HG03280 (cell line): ENCODE measurements at regions not wholly inside any gene's neighbourhood (a gene's known extent, or its start where the extent isn't known, plus 50 kb on each side); places are given as distances from the start of the nearest gene placed in this dataset.

Source experiments
- ATAC-seq: cut with Tn5 transposase; IDR thresholded peaks from one replicate; pipeline ENCODE4 v1.9.1; 2021; ENCODE audit warnings: mild to moderate bottlenecking, moderate library complexity; ENCODE audit not compliant: unreplicated experiment

- no peak for ATAC-seq
Observed at GRCh38 chr12:88310069-88310468, 168.0 kb downstream of the TMTC3 start.

DNA sequence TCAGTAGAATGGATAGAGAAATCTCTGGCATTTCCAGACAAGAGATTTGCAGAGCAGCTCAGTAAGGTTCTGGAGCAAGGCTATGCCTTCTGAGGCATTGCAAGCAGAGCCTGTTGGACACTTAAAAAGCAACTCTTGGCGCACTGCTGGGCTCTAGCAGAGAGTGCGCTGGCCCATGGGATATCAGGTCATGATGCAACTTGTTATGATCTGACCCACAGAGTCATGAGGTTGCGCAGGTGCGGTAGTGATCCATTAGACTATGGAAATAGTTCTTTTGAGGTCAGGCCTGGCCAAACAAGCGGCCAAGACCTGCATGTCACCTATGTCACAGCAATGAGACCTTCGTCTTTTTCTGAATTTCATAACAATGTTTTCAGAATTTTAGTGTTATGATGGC is 168.6 kb downstream of the TMTC3 start:
- ATAC-seq = no peak

DNA sequence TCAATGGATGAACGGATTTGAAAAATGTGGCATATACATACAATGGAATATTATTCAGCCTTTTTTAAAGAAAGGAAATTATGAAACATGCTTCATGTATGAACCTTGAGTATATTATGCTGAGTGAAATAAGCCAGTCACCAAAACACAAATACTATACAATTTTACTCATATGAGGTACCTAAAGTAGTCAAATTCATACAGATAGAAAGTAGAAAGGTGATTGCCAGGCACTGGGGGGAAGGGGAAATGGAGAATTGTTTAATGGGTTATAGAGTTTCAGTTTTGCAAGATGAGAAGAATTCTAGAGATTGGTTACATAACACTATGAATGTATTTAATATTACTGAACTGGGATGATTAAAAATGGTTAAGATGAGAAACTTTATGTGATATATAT is 171.4 kb downstream of the TMTC3 start:
- ATAC-seq = no peak

- ATAC-seq = no peak
Observed at GRCh38 chr12:88314706-88315105, 172.6 kb downstream of the TMTC3 start.

GRCh38 chr12:88318726-88319125 is 176.6 kb downstream of the TMTC3 start:
- no peak for ATAC-seq

GRCh38 chr12:88325076-88325815 is 183.1 kb downstream of the TMTC3 start:
- no peak for ATAC-seq

DNA sequence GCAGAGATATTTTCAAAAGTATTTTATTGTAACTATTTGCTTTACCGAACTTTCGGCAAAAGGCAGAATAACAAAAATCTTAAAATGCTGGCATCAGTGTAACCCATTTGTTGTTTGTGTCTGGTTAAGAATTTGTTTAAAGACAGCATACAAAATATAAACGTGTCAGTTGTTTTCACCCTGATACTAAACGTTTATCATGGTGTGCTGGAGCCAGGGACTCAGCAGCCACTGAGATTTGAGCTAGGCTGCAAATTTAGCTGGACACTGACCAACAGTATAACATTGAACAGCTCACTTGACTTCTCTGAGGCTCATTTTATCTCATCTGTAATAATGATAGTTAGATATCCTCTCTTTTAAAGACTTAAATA is 183.7 kb downstream of the TMTC3 start:
- ATAC-seq = no peak

DNA sequence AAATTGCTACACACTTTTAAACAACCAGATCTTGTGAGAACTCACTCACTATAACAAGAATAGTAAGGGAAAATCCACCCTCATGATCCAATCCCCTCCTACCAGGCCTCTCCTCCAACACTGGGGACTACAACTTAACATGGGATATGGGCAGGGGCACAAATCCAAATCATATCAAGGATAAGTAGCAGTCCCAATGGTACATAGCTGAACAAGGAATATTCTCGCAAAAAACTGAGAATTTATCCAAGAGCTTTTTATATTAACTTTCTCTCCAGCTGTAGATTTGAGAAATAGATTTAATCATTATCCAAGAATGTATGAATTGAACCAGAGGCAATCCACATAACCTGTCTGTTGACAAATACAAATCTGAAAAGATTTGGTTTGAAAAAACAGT is 185.2 kb downstream of the TMTC3 start:
- no peak for ATAC-seq

- ATAC-seq = no peak
Observed at GRCh38 chr12:88328090-88328489, 186.0 kb downstream of the TMTC3 start.

- no peak for ATAC-seq
Observed at GRCh38 chr12:88329833-88330232, 187.7 kb downstream of the TMTC3 start.

- no peak for ATAC-seq
Observed at GRCh38 chr12:88334271-88334670, 192.2 kb downstream of the TMTC3 start.

DNA sequence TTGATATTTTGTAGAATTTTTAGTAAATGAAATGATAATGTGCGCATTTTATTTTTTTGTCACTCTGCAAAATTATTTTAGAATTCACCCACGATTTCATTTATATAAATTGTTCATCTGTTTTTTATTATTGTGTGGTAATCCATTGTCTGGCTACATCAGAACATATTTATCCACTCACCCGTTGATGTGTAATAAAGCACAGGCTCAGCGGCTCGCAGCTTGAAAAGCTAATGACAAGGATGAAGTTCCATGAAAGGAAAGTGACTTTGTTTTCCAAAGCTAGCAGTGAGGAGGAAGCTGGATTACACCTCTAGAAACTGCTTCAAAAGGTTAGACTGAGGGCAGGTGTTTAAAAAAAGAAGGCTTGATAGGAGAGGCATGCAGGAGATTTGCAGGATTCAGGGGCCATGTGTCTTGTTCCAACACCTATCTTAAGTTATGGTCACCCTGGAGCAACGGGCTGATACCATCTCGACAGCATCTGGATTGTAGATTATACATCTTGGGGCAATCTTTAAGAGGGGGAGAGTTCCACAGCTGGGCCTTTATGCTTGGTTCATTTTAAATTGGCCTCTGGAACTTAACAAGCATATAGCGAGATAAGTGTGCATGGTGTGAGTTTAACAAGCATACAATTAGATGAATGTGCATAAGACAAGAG is 194.1 kb downstream of the TMTC3 start:
- ATAC-seq = no peak

DNA sequence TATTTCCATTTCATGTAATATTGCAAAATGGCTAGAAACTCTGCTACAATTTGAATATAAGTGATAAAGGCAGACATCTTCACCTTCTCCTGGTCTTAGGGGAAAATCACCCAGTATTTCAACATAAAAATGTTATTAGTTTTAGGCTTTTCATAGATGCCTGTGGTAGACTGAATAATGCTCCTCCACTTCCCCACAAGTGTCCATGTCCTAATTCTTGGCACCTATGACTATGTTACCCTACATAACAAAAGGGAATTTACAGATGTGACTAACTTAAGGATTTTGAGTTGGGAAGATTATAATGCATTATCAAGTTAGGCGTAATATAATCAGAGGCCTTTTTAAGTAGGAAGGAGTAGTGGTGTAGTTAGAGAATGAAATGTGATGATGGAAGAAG is 196.4 kb downstream of the TMTC3 start:
- ATAC-seq = no peak

DNA sequence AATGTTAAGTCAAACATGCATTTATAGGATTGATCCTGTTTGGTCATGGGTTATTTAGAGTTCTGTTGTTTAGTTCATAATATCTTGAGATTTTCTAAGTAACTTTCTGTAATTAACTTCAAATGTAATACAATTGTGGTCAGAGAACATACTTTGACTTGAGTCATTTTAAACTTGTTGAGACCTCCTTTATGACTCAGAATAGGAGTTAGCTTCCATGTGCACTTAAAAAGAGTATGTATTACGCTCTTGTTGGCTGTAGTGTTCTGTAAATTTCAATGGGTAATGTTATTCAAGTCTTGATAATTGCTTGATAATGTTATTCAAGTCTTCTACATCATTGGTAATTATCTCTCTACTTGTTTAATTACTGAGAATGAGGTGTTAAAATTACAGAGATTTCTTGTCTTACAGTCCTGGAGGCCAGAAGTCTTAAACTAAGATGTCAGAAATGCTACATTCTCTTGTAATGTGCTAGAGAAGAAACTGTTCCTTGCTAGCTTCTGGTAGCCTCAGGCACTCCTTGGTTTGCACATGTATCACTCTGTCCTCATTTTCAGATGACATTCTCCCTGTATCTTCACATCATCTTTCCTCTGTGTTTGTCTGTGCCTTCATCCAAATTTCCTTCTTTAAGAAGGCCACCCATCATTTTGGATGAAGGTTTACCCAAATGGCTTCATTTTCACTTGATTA is 197.3 kb downstream of the TMTC3 start:
- no peak for ATAC-seq

DNA sequence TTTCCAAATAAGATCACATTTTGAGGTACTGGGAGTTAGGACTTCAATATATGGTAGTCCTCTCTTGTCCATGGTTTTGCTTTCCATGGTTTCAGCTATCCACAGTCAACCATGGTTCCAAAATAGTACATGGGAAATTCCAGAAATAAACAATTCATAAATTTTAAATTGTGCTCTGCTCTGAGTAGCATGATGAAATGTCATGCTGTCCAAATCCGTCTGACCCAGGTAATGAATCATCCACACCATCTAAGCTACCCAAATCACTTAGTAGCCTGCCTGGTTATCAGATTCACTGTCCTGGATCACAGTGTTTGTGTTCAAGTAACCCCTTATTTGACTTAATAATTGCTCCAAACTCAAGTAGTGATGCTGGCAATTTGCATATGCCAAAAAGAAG is 197.9 kb downstream of the TMTC3 start:
- ATAC-seq = no peak

- no peak for ATAC-seq
Observed at GRCh38 chr12:88342251-88342806, 200.2 kb downstream of the TMTC3 start.

DNA sequence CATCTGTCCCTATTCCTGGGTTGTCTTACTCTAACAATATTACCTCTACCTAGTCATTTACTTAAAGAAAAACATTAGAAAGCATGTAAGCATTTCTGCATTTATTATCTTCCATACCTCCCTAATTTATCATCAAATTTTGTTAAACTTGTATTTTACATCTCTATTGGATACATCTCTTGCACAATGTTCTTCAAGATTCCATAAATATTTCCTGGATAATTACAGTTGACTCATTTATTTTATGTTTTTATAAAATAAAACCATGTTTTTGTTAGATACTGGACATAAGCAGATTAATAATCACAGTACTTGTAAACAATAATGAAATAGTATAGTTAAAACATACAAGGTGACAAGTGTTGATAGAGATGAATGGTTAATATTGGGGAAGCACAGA is 209.0 kb downstream of the TMTC3 start:
- ATAC-seq = no peak

GRCh38 chr12:88354691-88355090 is 212.6 kb downstream of the TMTC3 start:
- ATAC-seq = no peak

GRCh38 chr12:88360343-88360742 is 218.2 kb downstream of the TMTC3 start:
- ATAC-seq = no peak

DNA sequence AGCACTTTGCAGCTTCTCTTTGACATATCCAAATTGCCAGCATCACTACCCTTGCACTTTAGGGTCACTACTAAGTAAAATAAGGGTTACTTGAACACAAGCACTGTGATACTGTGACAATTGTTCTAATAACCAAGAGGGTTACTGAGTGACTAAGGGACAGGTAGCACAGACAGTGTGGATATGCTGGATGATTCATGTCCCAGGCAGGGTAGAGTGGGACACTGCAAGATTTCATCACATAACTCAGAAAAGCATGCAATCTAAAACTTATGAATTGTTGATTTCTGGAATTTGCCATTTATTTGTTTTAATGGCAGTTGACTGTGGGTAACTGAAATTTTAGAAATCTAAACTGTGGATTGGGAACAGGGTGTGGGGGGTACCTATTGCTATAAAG is 218.8 kb downstream of the KITLG start:
- no peak for ATAC-seq

DNA sequence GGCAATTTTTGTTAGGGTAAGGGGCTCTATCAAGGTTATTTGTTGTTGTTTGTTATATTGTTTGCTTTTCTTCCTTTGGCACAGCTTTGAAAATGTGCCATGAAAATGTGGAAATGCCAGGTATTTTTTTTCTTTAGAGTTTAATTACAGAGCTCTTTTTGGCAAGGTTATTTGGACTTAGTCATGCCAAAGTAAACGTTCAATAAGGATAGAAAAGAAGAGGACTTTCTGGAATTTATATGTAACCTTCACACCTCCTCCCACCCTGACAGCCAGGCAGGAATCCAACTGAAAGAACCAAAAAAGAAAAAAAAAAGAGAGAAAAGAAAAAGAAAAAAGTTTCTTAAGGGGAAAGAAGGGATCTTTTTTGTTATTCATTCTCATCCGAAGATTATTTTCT is 217.8 kb downstream of the KITLG start:
- ATAC-seq = no peak

- no peak for ATAC-seq
Observed at GRCh38 chr12:88365403-88365802, 214.9 kb downstream of the KITLG start.
